ENCODE measurements at regions not wholly inside any gene's neighbourhood (a gene's known extent, or its start where the extent isn't known, plus 50 kb on each side); places are given as distances from the start of the nearest gene placed in this dataset.
"Not testable (repeated sequence)": the region's sequence is repeated elsewhere in the genome, so short reads cannot be mapped to it uniquely, and the experiment has no call there.

- TF ChIP-seq CTCF (conservative IDR thresholded peaks at IDR 0.05; ENCODE audit: low read depth, low read length), result no peak
- no peak for DNase-seq (ENCODE audit: low read depth)
- H3K4me3 ChIP-seq (ENCODE audit: low read depth, low read length), result no peak overlapping the region
Measured at GRCh38 chr4:170682558-170683294, 593.0 kb upstream of the AADAT start.

GRCh38 chr4:170682087-170682486 is 592.3 kb upstream of the AADAT start:
- not testable (repeated sequence) for H3K4me3 ChIP-seq (ENCODE audit: low read depth, low read length); DNase-seq (ENCODE audit: low read depth)

- DNase-seq (ENCODE audit: low read depth), result peak; percentile 45
- no peak for TF ChIP-seq CTCF (conservative IDR thresholded peaks at IDR 0.05; ENCODE audit: low read depth, low read length)
- no peak overlapping the region for H3K4me3 ChIP-seq (ENCODE audit: low read depth, low read length)
Measured at GRCh38 chr4:170675568-170676262, 586.0 kb upstream of the AADAT start.

GRCh38 chr4:170674176-170674575 is 584.4 kb upstream of the AADAT start:
- no peak overlapping the region for H3K4me3 ChIP-seq (ENCODE audit: low read depth, low read length)
- no peak for DNase-seq (ENCODE audit: low read depth)
- no peak for TF ChIP-seq CTCF (conservative IDR thresholded peaks at IDR 0.05; ENCODE audit: low read depth, low read length)

GRCh38 chr4:170672381-170672965 is 582.7 kb upstream of the AADAT start:
- DNase-seq (ENCODE audit: low read depth), result peak; percentile 80
- no peak for TF ChIP-seq CTCF (conservative IDR thresholded peaks at IDR 0.05; ENCODE audit: low read depth, low read length)
- no peak overlapping the region for H3K4me3 ChIP-seq (ENCODE audit: low read depth, low read length)

- TF ChIP-seq CTCF (conservative IDR thresholded peaks at IDR 0.05; ENCODE audit: low read depth, low read length), result no peak
- no peak for DNase-seq (ENCODE audit: low read depth)
- H3K4me3 ChIP-seq (ENCODE audit: low read depth, low read length), result no peak overlapping the region
Measured at GRCh38 chr4:170671171-170671570, 581.4 kb upstream of the AADAT start.

- H3K4me3 ChIP-seq (ENCODE audit: low read depth, low read length), result no peak overlapping the region
- no peak for TF ChIP-seq CTCF (conservative IDR thresholded peaks at IDR 0.05; ENCODE audit: low read depth, low read length)
- no peak for DNase-seq (ENCODE audit: low read depth)
Measured at GRCh38 chr4:170667814-170668213, 578.1 kb upstream of the AADAT start.
